Skeletal muscle tissue (tissue), 3 donors: ENCODE measurements at regions not wholly inside any gene's neighbourhood (a gene's known extent, or its start where the extent isn't known, plus 50 kb on each side); places are given as distances from the start of the nearest gene placed in this dataset.
"Not testable (repeated sequence)": the region's sequence is repeated elsewhere in the genome, so short reads cannot be mapped to it uniquely, and the experiment has no call there.

Source experiments
- H3K27ac ChIP-seq: one replicate; pipeline ENCODE4 v1.7.0; 2013; ENCODE audit warnings: mild to moderate bottlenecking, low read depth, low read length, inconsistent platforms
- H3K27me3 ChIP-seq, 3 donors: one replicate each; pipeline ENCODE4 v1.7.0; 2013; ENCODE audit warnings: low read length in 3 of 3; ENCODE audit not compliant: control insufficient read depth in 3 of 3, insufficient read depth in 3 of 3
- H3K36me3 ChIP-seq, 3 donors: one replicate each; pipeline ENCODE4 v1.7.0; 2013; ENCODE audit warnings: low read length in 3 of 3; ENCODE audit not compliant: control insufficient read depth in 3 of 3, insufficient read depth in 3 of 3
- H3K4me1 ChIP-seq, 3 donors: one replicate each; pipeline ENCODE4 v1.7.0; 2013; ENCODE audit warnings: low read length in 3 of 3, mild to moderate bottlenecking in 3 of 3; ENCODE audit not compliant: control insufficient read depth in 3 of 3, insufficient read depth in 3 of 3
- H3K4me3 ChIP-seq, 3 donors: one replicate each; pipeline ENCODE4 v1.7.0; 2013; ENCODE audit warnings: low read length in 3 of 3
- H3K9ac ChIP-seq, 3 donors: one replicate each; pipeline ENCODE4 v1.7.0; 2013; ENCODE audit warnings: low read length in 3 of 3, mild to moderate bottlenecking in 3 of 3, moderate library complexity in 2 of 3, low read depth in 1 of 3
- H3K9me3 ChIP-seq, 3 donors: one replicate each; pipeline ENCODE4 v1.7.0; 2013; ENCODE audit warnings: low read length in 3 of 3; ENCODE audit not compliant: control insufficient read depth in 3 of 3
- donor health status: Osteomylitis.

DNA sequence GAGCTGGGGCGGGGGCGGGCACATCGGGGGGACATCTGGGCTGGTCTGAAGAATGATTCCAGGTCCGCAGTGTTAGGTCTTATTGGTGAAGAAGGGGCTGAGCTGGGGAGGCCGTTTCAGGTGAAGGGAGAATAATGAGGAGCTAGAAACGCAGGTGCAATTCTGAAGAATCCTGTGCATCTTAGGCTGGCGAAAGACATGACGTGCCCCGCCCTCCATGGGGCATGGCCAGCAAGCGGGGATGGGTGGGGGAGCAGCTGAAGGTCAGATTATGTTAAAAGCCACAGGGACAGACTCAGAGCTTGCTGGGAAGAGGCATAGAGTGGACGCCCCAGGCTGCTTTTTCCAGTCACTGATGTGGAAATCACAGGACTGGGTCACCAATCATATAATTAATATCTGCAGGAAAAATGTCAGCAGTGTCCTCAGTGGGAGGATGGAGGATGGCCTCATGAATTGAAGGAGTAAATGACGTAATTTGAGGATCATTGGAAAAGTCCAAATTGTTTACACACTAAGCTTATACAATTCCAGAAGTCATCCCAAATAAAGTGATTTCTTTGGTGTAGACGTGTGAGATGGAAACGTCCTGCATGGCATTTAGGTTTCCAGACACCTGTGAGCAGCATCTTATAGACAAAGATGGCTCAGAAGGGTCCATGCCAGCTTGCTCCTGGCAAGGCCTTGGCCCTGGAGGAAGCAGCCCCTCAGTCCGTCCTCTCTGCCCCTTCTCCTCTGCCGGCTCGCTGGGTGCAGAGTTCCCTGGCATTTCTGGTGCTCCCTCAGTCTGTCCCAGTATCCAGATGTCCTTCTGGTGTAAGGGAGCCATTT, 109.6 kb upstream of the FRMD1 start:
- Histone ChIP-seq H3K27ac (no peak overlapping the region), H3K9ac (no peak overlapping the region), H3K4me3 (no peak overlapping the region), H3K9me3 (no peaks in the 10 kb centered on the region), H3K36me3 (no peaks in the 10 kb centered on the region), H3K27me3 (peaks cover 8 to 20% (median 11%) of the 10 kb centered on the region in 3 donors), H3K4me1 (no peaks in the 10 kb centered on the region)

DNA sequence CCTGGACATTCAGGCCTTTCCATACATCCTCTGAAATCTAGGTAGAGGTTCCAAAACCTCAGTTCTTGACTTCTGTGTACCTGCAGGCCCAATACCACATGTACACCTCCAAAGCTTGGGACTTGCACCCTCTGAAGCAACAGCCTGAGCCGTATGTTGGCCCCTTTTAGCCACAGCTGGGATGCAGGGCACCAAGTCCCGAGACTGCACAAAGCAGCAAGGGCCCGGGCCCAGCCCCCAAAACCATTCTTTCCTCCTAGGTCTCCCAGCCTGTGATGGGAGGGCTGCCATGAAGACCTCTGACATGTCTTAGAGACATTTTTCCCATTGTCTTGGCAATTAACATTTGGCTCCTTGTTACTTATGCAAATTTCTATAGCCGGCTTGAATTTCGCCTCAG, 107.4 kb upstream of the FRMD1 start:
- Histone ChIP-seq H3K27me3 (peaks cover 5 to 8% (median 8%) of the 10 kb centered on the region in 3 donors), H3K9ac (no peak overlapping the region), H3K4me3 (no peak overlapping the region), H3K9me3 (no peaks in the 10 kb centered on the region), H3K4me1 (no peaks in the 10 kb centered on the region), H3K36me3 (no peaks in the 10 kb centered on the region), H3K27ac (no peak overlapping the region)

DNA sequence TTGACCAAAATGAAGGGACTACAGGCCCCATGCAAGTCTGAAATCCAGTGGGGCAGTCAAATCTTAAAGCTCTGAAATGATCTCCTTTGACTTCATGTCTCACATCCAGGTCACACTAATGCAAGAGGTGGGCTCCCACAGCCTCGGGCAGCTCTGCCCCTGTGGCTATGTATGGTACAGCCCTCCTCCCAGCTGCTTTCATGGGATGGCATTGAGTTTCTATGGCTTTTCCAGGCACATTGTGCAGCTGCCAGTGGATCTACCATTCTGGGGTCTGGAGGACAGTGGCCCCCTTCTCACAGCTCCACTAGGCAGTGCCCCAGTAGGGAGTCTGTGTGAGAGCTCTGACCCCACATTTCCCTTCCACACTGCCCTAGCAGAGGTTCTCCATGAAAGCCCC, 107.0 kb upstream of the FRMD1 start:
- H3K27ac ChIP-seq, H3K4me1 ChIP-seq, H3K9me3 ChIP-seq, H3K4me3 ChIP-seq, H3K9ac ChIP-seq, H3K36me3 ChIP-seq, H3K27me3 ChIP-seq: not testable (repeated sequence)

DNA sequence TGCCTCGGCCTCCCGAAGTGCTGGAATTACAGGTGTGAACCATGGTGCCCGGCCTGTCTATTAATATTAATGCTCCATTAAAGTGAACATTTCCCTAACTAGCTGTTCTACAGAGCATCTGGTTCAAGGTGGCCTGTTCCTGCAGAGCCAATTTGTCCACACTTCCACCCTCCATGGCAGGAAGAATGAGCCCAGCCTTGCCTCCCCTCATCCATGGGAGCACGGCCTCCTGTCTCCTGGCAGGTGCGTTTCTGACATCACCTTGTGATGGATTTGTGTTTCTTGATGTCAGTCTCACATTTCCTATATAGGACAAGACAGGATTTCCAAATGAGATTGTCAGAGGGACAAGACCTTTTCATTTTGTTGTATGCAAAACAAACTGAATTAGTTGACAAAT, 105.7 kb upstream of the FRMD1 start:
- Histone ChIP-seq H3K27me3 (peaks cover 3 to 5% (median 3%) of the 10 kb centered on the region in 3 donors), H3K27ac (no peak overlapping the region), H3K9me3 (no peaks in the 10 kb centered on the region), H3K36me3 (no peaks in the 10 kb centered on the region), H3K9ac (no peak overlapping the region), H3K4me1 (no peaks in the 10 kb centered on the region), H3K4me3 (no peak overlapping the region)

DNA sequence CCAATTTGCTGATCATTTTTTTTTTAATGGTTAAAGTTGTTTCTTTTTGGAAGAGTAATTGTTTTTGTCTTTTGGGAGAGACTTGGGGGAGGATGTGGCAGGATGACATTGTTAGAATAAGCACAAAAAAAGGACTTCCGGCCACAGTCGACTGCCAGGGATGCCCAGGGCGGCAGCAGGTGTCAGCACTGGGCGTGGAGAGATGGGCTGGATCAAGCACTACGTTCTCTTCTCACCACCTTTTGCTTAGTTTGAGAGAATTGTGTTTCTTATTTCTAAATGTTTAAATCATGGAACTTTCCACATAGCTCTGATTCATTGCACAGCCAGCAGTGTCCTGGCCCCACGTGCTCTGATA, 104.6 kb upstream of the FRMD1 start:
- Histone ChIP-seq H3K4me1 (no peaks in the 10 kb centered on the region), H3K9me3 (no peaks in the 10 kb centered on the region), H3K4me3 (no peak overlapping the region)

DNA sequence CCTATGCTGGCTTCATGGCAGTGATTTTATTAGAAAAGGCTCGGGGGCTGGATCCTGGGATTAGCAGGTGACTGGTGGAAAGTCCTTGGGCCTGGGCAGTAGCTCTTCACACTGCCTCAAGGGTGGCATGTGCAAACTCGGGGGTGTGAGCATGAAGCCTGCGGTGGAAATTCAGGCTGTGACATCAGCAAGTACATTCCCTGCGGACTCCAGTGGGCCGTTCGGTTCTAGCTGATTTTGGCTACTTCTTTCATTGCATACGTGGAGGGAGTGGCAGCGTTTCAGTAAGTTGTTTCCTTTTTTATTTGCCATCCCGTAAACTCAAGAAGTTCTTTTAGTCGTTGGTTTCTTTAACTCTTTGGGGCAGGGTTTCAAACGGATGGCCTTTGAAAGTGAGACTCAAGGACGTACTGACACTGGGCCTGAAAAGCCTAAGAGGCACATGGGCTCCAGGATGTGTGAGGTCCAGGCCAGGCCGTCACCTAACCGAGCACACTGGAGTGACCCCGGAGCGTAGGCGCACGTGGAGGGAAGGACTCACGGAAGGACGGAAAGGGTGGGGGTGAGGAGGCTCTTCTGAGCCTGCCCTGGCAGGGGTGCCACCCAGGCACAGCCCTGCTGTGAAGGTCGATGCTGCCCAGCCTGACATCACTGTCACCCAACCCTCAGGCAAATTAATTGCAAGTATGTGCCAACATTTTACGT, 104.0 kb upstream of the FRMD1 start:
- no peak overlapping the region for H3K4me3 ChIP-seq
- peaks cover 0 to 2% (median 0%) of the 10 kb centered on the region in 3 donors for H3K27me3 ChIP-seq
- H3K36me3 ChIP-seq, result no peaks in the 10 kb centered on the region
- no peaks in the 10 kb centered on the region for H3K9me3 ChIP-seq
- H3K4me1 ChIP-seq, result no peaks in the 10 kb centered on the region
- no peak overlapping the region for H3K27ac ChIP-seq
- no peak overlapping the region for H3K9ac ChIP-seq

More for the DNA sequence above, 104.6 kb upstream of the FRMD1 start:
- Histone ChIP-seq H3K27me3 (peaks cover 0 to under 1% (median 0%) of the 10 kb centered on the region in 3 donors), H3K36me3 (no peaks in the 10 kb centered on the region), H3K27ac (no peak overlapping the region), H3K9ac (no peak overlapping the region)

DNA sequence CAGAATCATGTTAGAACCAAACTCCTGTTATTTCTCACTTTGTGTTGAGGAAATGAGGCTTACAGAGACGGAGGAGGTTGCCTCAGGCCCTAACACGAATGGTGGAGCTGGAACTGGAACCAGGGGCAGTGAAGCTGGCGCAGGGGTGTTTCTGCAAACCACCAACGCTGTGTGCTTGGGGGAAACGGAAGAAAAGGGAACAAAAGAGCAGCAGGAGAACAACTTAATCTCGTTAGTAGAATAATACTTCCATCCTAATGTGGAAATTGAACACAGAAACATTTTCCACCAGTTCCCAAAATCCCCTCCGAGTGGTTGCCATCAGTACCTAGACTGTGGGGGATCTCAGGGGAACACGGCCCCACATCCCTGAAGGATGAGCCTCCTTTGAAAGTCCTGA, 103.4 kb upstream of the FRMD1 start:
- H3K9ac ChIP-seq, result no peak overlapping the region
- no peaks in the 10 kb centered on the region for H3K4me1 ChIP-seq
- H3K9me3 ChIP-seq, result no peaks in the 10 kb centered on the region
- peaks cover 0 to 2% (median 0%) of the 10 kb centered on the region in 3 donors for H3K27me3 ChIP-seq
- H3K4me3 ChIP-seq, result no peak overlapping the region
- H3K27ac ChIP-seq, result no peak overlapping the region
- H3K36me3 ChIP-seq, result no peaks in the 10 kb centered on the region

DNA sequence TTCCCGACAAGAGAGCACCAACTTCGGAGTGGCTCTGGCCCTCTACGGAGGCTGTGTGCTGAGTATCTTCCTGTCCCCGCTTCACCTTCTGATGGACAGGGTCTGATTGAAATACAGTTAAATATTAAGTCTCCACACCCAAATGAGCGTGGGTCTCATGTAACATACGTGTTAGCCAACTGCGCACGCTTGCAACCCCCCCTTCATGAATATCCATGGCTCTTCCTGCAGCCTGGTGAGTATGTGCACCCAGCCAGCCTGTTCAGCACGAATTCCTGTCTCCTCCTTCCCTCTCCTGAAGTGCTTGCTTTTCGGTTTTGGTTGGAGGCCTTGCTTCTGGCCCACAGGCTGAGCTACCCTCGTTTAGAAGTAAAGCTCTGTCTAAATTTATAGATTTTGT, 102.9 kb upstream of the FRMD1 start:
- Histone ChIP-seq H3K36me3 (no peaks in the 10 kb centered on the region), H3K4me3 (no peak overlapping the region), H3K9ac (no peak overlapping the region), H3K9me3 (no peaks in the 10 kb centered on the region), H3K27me3 (peaks cover 0 to 2% (median 0%) of the 10 kb centered on the region in 3 donors), H3K27ac (no peak overlapping the region), H3K4me1 (no peaks in the 10 kb centered on the region)

DNA sequence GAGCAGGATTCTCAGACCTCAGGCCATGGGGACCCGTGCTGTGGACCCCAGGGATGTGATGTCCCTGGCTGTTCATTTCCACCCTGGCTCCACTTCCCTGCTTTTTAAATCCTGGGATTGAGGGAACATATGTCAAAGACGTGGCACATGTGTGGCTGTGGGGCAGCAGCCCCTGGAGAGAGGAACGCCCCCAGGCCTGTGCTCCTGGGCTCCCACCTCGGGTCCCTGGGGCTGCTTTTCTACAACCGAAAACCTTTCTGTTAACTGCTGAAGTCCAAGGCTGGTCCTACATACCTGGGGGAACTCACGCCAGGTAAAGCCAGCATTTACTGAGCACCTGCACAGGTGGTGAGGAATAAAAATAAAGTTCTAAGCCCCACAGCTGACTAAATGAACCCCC, 102.3 kb upstream of the FRMD1 start:
- no peaks in the 10 kb centered on the region for H3K4me1 ChIP-seq
- H3K36me3 ChIP-seq, result no peaks in the 10 kb centered on the region
- H3K27ac ChIP-seq, result no peak overlapping the region
- H3K9me3 ChIP-seq, result no peaks in the 10 kb centered on the region
- H3K4me3 ChIP-seq, result no peak overlapping the region
- H3K9ac ChIP-seq, result no peak overlapping the region
- peaks cover 0 to 2% (median 0%) of the 10 kb centered on the region in 3 donors for H3K27me3 ChIP-seq

DNA sequence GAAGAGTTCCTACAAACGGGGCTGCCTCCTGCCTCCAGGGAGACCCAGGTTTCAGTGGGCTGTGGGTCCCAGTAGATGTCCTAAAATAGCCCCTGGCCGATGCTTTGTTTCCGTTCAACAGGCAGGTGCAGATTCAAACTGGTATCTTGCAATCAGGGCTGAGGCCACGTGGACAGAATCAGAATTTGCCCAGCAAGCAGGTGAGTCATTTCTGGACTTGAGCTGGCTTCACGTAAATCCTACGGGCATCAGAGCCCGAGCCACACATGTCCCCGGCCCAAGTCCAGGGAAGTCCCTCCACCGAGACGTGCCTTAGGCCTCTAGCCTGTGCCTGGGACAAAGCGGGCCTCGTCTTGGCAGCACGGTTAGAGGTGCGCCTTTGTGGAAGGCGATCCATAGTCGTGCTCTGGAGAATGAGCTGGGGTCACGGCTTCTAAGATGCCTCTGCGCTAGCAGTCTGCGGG, 101.6 kb upstream of the FRMD1 start:
- Histone ChIP-seq H3K27ac (no peak overlapping the region), H3K4me3 (no peak overlapping the region), H3K36me3 (no peaks in the 10 kb centered on the region), H3K4me1 (no peaks in the 10 kb centered on the region), H3K9ac (no peak overlapping the region), H3K27me3 (peaks cover 0 to 2% (median 0%) of the 10 kb centered on the region in 3 donors), H3K9me3 (no peaks in the 10 kb centered on the region)
